Left ventricle myocardium inferior (tissue), 1 donor: ENCODE measurements at regions not wholly inside any gene's neighbourhood (a gene's known extent, or its start where the extent isn't known, plus 50 kb on each side); places are given as distances from the start of the nearest gene placed in this dataset.

Experiments
- DNase-seq: peaks from one replicate; pipeline ENCODE4 v3.0.0-alpha.2; 2020
- H3K27ac ChIP-seq: fragments of 200-600 bp; replicated peaks from 2 replicates; pipeline ENCODE4 v1.8.0; 2021
- H3K27me3 ChIP-seq: fragments of 200-600 bp; 2 replicates; pipeline ENCODE4 v1.8.0; 2021; ENCODE audit warnings: low read depth
- H3K36me3 ChIP-seq: fragments of 200-600 bp; 2 replicates; pipeline ENCODE4 v1.8.0; 2021
- H3K4me1 ChIP-seq: fragments of 200-600 bp; 2 replicates; pipeline ENCODE4 v1.8.0; 2021
- H3K4me3 ChIP-seq: fragments of 200-600 bp; 2 replicates; pipeline ENCODE4 v1.8.0; 2021; ENCODE audit warnings: mild to moderate bottlenecking, moderate library complexity
- H3K9me3 ChIP-seq: fragments of 200-600 bp; replicated peaks from 2 replicates; pipeline ENCODE4 v1.8.0; 2021
- CTCF ChIP-seq: fragments of 200-600 bp; IDR thresholded peaks from 2 replicates; pipeline ENCODE4 v1.8.0; 2021; ENCODE audit warnings: antibody characterized with exemption, mild to moderate bottlenecking, borderline replicate concordance
- intact Hi-C: fragments of 100-400 bp; cut with micrococcal nuclease; formaldehyde crosslinking; loops from one replicate; pipeline ENCODE4 v1.11.0; 2022
- donor health status: DM: no; HTN: yes; CAD: no; lungs with severe emphysema.

- H3K9me3 ChIP-seq: no peaks in the 10 kb centered on the region
- H3K27ac ChIP-seq: no peak overlapping the region
- H3K27me3 ChIP-seq: no peaks in the 10 kb centered on the region
- H3K4me3 ChIP-seq: no peak overlapping the region
- no peak for DNase-seq
- H3K36me3 ChIP-seq: no peaks in the 10 kb centered on the region
- intact Hi-C loops: no loop called here
- TF ChIP-seq CTCF: no peak
- H3K4me1 ChIP-seq: no peaks in the 10 kb centered on the region
Measured at GRCh38 chr12:77645966-77646598, 184.6 kb upstream of the NAV3 start.

- no peak for TF ChIP-seq CTCF
- intact Hi-C loops: no loop called here
- no peaks in the 10 kb centered on the region for H3K36me3 ChIP-seq
- no peak overlapping the region for H3K27ac ChIP-seq
- no peak for DNase-seq
- no peaks in the 10 kb centered on the region for H3K9me3 ChIP-seq
- H3K4me1 ChIP-seq: no peaks in the 10 kb centered on the region
- H3K4me3 ChIP-seq: no peak overlapping the region
- H3K27me3 ChIP-seq: no peaks in the 10 kb centered on the region
Measured at GRCh38 chr12:77644915-77645605, 185.6 kb upstream of the NAV3 start.

DNA sequence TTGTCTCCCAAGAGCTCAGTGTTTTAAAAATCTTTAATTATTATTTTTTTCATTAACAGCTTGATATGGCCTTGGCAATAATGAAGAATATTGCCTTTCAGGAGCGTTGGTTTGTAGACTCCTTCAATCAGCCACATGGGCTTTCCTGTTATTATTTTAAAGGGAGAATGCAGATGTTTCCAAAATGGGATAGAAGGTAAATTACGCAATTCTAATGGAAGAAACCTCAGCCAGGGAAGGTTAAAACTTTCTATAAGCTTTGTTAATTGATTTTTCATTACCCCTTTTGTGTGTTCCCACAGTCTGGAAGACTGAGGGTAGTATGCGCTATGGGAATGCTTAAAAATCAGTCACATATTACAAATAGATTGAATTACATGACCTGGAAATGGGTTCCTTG is 188.4 kb upstream of the NAV3 start:
- H3K27me3 ChIP-seq: no peaks in the 10 kb centered on the region
- TF ChIP-seq CTCF: no peak
- H3K9me3 ChIP-seq: no peaks in the 10 kb centered on the region
- H3K4me3 ChIP-seq: no peak overlapping the region
- H3K4me1 ChIP-seq: no peaks in the 10 kb centered on the region
- no peaks in the 10 kb centered on the region for H3K36me3 ChIP-seq
- intact Hi-C loops: no loop called here
- H3K27ac ChIP-seq: no peak overlapping the region
- no peak for DNase-seq

DNA sequence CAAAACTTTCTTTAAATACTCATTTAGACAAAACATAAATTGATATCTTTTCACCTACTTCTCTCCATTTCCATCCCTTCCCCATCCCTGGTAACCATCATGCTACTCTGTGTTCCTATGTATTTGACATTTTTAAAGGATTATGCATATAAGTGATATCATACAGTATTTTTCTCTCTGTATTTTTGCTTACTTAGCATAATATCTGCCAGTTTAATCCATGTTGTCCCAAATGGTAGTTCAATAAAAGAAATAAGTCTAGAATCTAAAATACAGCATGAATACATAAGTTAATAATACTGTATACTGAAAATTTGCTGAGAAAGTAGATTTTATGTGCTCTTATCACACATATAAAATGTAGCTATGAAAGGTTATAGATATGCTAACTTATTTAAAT is 190.3 kb upstream of the NAV3 start:
- Histone ChIP-seq H3K27ac (no peak overlapping the region), H3K4me1 (no peaks in the 10 kb centered on the region), H3K4me3 (no peak overlapping the region), H3K36me3 (no peaks in the 10 kb centered on the region), H3K9me3 (no peaks in the 10 kb centered on the region), H3K27me3 (no peaks in the 10 kb centered on the region)
- intact Hi-C loops: no loop called here
- no peak for TF ChIP-seq CTCF
- DNase-seq: no peak

DNA sequence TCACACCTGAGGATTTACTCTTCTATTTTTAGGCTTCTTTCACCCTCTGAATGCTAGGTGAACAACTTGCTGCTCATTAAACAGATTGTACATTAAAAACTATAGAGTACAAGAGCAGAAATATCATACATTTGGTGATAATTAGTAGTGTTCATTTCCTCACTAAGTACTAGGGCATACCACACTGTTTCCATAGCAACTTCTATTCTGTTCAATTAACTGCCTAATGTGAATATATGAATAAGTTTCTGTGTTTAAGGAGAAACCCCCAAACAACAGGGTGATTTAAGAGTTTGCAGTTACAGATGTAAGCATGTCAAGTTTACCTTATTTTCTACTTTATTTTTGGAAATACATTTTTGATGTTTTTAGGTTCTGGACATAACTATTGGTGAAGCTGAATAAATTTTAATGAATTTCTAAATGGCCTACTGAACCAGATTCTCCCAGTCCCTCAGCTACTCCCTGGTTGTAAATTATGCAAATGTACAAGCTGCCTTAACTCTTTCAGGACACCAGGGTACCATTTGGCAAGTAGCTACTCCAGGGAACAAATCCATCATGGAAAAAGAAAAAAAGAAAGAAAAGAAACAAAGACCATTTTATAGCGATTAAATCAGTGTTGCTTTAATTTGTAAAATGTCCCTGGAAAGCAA is 199.8 kb upstream of the NAV3 start:
- no peak overlapping the region for H3K27ac ChIP-seq
- DNase-seq: no peak
- H3K36me3 ChIP-seq: no peaks in the 10 kb centered on the region
- no peaks in the 10 kb centered on the region for H3K4me1 ChIP-seq
- intact Hi-C loops: no loop called here
- no peak overlapping the region for H3K4me3 ChIP-seq
- no peaks in the 10 kb centered on the region for H3K27me3 ChIP-seq
- peaks cover 11% of the 10 kb centered on the region for H3K9me3 ChIP-seq
- no peak for TF ChIP-seq CTCF
